WI38 (cell line): ENCODE measurements at regions not wholly inside any gene's neighbourhood (a gene's known extent, or its start where the extent isn't known, plus 50 kb on each side); places are given as distances from the start of the nearest gene placed in this dataset.

ENCODE experiments used
- H3K4me3 ChIP-seq: 2 replicates; pipeline ENCODE4 v1.5.1; 2011; ENCODE audit warnings: low read depth, mild to moderate bottlenecking, control low read depth, low read length
- TF ChIP-seq, protein P1 (sequence below): IDR thresholded peaks from 2 replicates; pipeline ENCODE4 v1.5.1; 2012; ENCODE audit warnings: low read depth, mild to moderate bottlenecking, control low read depth, low read length

GRCh38 chr15:98493966-98494511 is 154.3 kb upstream of the IGF1R start:
- TF ChIP-seq, protein P1, sequence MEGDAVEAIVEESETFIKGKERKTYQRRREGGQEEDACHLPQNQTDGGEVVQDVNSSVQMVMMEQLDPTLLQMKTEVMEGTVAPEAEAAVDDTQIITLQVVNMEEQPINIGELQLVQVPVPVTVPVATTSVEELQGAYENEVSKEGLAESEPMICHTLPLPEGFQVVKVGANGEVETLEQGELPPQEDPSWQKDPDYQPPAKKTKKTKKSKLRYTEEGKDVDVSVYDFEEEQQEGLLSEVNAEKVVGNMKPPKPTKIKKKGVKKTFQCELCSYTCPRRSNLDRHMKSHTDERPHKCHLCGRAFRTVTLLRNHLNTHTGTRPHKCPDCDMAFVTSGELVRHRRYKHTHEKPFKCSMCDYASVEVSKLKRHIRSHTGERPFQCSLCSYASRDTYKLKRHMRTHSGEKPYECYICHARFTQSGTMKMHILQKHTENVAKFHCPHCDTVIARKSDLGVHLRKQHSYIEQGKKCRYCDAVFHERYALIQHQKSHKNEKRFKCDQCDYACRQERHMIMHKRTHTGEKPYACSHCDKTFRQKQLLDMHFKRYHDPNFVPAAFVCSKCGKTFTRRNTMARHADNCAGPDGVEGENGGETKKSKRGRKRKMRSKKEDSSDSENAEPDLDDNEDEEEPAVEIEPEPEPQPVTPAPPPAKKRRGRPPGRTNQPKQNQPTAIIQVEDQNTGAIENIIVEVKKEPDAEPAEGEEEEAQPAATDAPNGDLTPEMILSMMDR: no peak
- H3K4me3 ChIP-seq: no peak overlapping the region

- H3K4me3 ChIP-seq: no peak overlapping the region
Observed at GRCh38 chr15:98501192-98501591, 147.1 kb upstream of the IGF1R start.

DNA sequence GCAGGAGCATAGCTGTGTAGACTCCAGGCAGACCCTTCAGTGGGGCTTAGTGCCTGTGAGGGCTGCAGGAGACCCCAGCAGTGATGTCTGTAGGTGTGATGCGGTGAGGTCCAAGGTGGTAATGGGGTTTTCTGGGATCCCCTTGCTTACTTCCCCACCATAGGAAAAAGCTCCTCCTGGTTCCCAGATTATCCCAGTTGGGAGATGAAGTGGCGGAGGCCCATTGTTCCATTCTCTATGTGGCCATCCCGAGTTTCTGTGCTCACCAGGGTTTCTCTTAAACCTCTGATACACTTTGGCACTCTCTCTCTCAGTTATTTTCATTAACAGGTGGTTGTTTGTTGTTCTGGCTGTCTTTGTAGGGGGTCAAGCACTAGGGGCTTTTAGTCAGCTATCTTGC is 146.7 kb upstream of the IGF1R start:
- TF ChIP-seq, protein P1: no peak
- H3K4me3 ChIP-seq: no peak overlapping the region

More at GRCh38 chr15:98501192-98501591, 147.1 kb upstream of the IGF1R start:
- TF ChIP-seq, protein P1: no peak

- H3K4me3 ChIP-seq: no peak overlapping the region
- TF ChIP-seq, protein P1: no peak
Observed at GRCh38 chr15:98503970-98504369, 144.4 kb upstream of the IGF1R start.

GRCh38 chr15:98504998-98505397 is 143.3 kb upstream of the IGF1R start:
- TF ChIP-seq, protein P1: no peak
- no peak overlapping the region for H3K4me3 ChIP-seq

DNA sequence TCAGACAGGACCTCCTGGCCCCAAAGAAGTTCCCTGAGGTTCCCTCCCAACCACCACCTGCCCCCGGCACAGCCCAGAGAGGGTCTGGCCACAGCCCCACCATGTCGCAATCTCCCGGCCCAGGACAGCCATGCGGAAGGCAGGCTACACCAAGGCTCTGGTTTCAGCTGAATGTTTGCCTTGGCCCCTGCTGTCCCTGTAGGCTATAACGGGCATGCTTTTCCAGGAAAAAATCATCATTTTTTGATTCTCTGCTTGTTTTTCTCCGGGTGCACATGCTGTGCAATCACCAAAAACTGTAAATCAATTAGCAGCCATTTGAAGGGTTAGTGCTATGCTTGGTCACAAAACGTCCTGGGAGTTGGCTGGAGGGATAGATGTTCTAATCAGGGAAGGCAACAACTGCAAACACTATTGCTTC is 142.7 kb upstream of the IGF1R start:
- TF ChIP-seq, protein P1: no peak
- no peak overlapping the region for H3K4me3 ChIP-seq

GRCh38 chr15:98506172-98506571 is 142.2 kb upstream of the IGF1R start:
- TF ChIP-seq, protein P1: no peak
- no peak overlapping the region for H3K4me3 ChIP-seq
